Tibial nerve (tissue), 4 donors: ENCODE measurements at regions not wholly inside any gene's neighbourhood (a gene's known extent, or its start where the extent isn't known, plus 50 kb on each side); places are given as distances from the start of the nearest gene placed in this dataset.

Experiments used
- DNase-seq, 2 donors: peaks; one replicate each; pipeline ENCODE4 v3.0.0-alpha.2; 2019; ENCODE audit warnings: low spot score in 2 of 2
- H3K27ac ChIP-seq, 4 donors: fragments of 200-600 bp; sonication (generic) in 3 of 4; one replicate each; pipeline ENCODE4 v1.5.1; 2017 to 2019; ENCODE audit warnings: mild to moderate bottlenecking in 1 of 4
- H3K27me3 ChIP-seq, 2 donors: fragments of 200-600 bp; sonication (generic) in 1 of 2; one replicate each; pipeline versions ENCODE4 v1.5.1 to v1.6.0; 2017 to 2019
- H3K36me3 ChIP-seq, 3 donors: fragments of 200-600 bp; sonication (generic); one replicate each; pipeline ENCODE4 v1.5.1; 2018 to 2019
- H3K4me1 ChIP-seq, 4 donors: fragments of 200-600 bp; sonication (generic) in 3 of 4; one replicate each; pipeline ENCODE4 v1.5.1; 2017 to 2019
- H3K4me3 ChIP-seq, 4 donors: fragments of 200-600 bp; sonication (generic) in 3 of 4; one replicate each; pipeline ENCODE4 v1.5.1; 2017 to 2019; ENCODE audit warnings: mild to moderate bottlenecking in 1 of 4, moderate library complexity in 1 of 4
- H3K9me3 ChIP-seq, 4 donors: fragments of 200-600 bp; sonication (generic) in 3 of 4; one replicate each; pipeline ENCODE4 v1.5.1; 2017 to 2019
- CTCF ChIP-seq, 5 experiments: fragments of 200-600 bp in 3 of 5; fragments of 450-650 bp in 2 of 5; sonication (generic) in 3 of 5; IDR thresholded peaks; one replicate each; pipeline ENCODE4 v1.5.1; 2016 to 2019; ENCODE audit warnings: antibody characterized with exemption in 5 of 5, mild to moderate bottlenecking in 3 of 5, moderate library complexity in 2 of 5
- EP300 ChIP-seq, 2 donors: sonication (generic); formaldehyde crosslinking; IDR thresholded peaks; one replicate each; pipeline ENCODE4 v1.6.1; 2017; ENCODE audit warnings: antibody characterized with exemption in 2 of 2, mild to moderate bottlenecking in 1 of 2
- POLR2A ChIP-seq, 2 donors: fragments of 450-650 bp; IDR thresholded peaks; one replicate each; pipeline ENCODE4 v1.6.1; 2017; ENCODE audit warnings: antibody characterized with exemption in 2 of 2, mild to moderate bottlenecking in 2 of 2, moderate library complexity in 2 of 2
- WGBS, 2 donors: methylation state at CpG; one replicate each; pipeline ENCODE4 v1.1.5; 2018; 5-methylcytosine and 5-hydroxymethylcytosine counted together

GRCh38 chr1:242784084-242784483, 259.6 kb upstream of the PLD5 start:
- H3K9me3 ChIP-seq, result no peaks in the 10 kb centered on the region
- DNase-seq, result no peak
- no peaks in the 10 kb centered on the region for H3K27me3 ChIP-seq
- no peak overlapping the region for H3K27ac ChIP-seq
- no peak overlapping the region for H3K4me3 ChIP-seq
- H3K4me1 ChIP-seq, result no peaks in the 10 kb centered on the region
- WGBS, 2 donors, result 32 to 43% methylated on average over 4 of the region's 4 CpGs
- no peaks in the 10 kb centered on the region for H3K36me3 ChIP-seq
- TF ChIP-seq CTCF (IDR thresholded peaks at IDR 0.05), result no peak

- Histone ChIP-seq H3K4me3 (no peak overlapping the region), H3K27me3 (no peaks in the 10 kb centered on the region), H3K27ac (no peak overlapping the region), H3K36me3 (no peaks in the 10 kb centered on the region), H3K9me3 (peaks cover 0 to 8% (median 0%) of the 10 kb centered on the region in 4 donors), H3K4me1 (no peaks in the 10 kb centered on the region)
- TF ChIP-seq POLR2A (IDR thresholded peaks at IDR 0.05), result no peak
- no peak for TF ChIP-seq EP300 (IDR thresholded peaks at IDR 0.05)
- TF ChIP-seq CTCF (IDR thresholded peaks at IDR 0.05), result no peak
- DNase-seq, result no peak
- 90 to 97% methylated on average over 17 to 20 of the region's 20 CpGs for WGBS, 2 donors
Observed at GRCh38 chr1:242774256-242774655, 249.8 kb upstream of the PLD5 start.

GRCh38 chr1:242770366-242770765, 245.9 kb upstream of the PLD5 start:
- no peak for TF ChIP-seq CTCF (IDR thresholded peaks at IDR 0.05)
- TF ChIP-seq EP300 (IDR thresholded peaks at IDR 0.05), result no peak
- TF ChIP-seq POLR2A (IDR thresholded peaks at IDR 0.05), result no peak
- 63 to 76% methylated on average over 1 of the region's 1 CpG for WGBS, 2 donors
- Histone ChIP-seq H3K27me3 (no peaks in the 10 kb centered on the region), H3K4me1 (no peaks in the 10 kb centered on the region), H3K27ac (no peak overlapping the region), H3K9me3 (peaks cover 0 to 12% (median 2%) of the 10 kb centered on the region in 4 donors), H3K36me3 (no peaks in the 10 kb centered on the region), H3K4me3 (no peak overlapping the region)
- no peak for DNase-seq

GRCh38 chr1:242764161-242764560, 239.7 kb upstream of the PLD5 start:
- TF ChIP-seq POLR2A (IDR thresholded peaks at IDR 0.05) (no peak), EP300 (IDR thresholded peaks at IDR 0.05) (no peak), CTCF (IDR thresholded peaks at IDR 0.05) (no peak)

GRCh38 chr1:242761556-242761955, 237.1 kb upstream of the PLD5 start:
- Histone ChIP-seq H3K4me3 (no peak overlapping the region), H3K27me3 (no peaks in the 10 kb centered on the region), H3K9me3 (peaks cover 0 to 18% (median 3%) of the 10 kb centered on the region in 4 donors), H3K4me1 (no peaks in the 10 kb centered on the region), H3K27ac (no peak overlapping the region), H3K36me3 (no peaks in the 10 kb centered on the region)
- DNase-seq, result no peak
- TF ChIP-seq EP300 (IDR thresholded peaks at IDR 0.05), result no peak
- no peak for TF ChIP-seq CTCF (IDR thresholded peaks at IDR 0.05)
- no peak for TF ChIP-seq POLR2A (IDR thresholded peaks at IDR 0.05)
- 64 to 74% methylated on average over 3 of the region's 3 CpGs for WGBS, 2 donors

More at GRCh38 chr1:242764161-242764560, 239.7 kb upstream of the PLD5 start:
- no peak for DNase-seq
- Histone ChIP-seq H3K4me3 (no peak overlapping the region), H3K9me3 (peaks cover 0 to 12% (median 3%) of the 10 kb centered on the region in 4 donors), H3K27me3 (no peaks in the 10 kb centered on the region), H3K27ac (no peak overlapping the region), H3K36me3 (no peaks in the 10 kb centered on the region), H3K4me1 (no peaks in the 10 kb centered on the region)
- WGBS, 2 donors, result 76 to 94% methylated on average over 1 of the region's 1 CpG
